GM19372 (cell line): ENCODE measurements at regions not wholly inside any gene's neighbourhood (a gene's known extent, or its start where the extent isn't known, plus 50 kb on each side); places are given as distances from the start of the nearest gene placed in this dataset.
"Not testable (repeated sequence)": the region's sequence is repeated elsewhere in the genome, so short reads cannot be mapped to it uniquely, and the experiment has no call there.

Experiments used
- ATAC-seq: cut with Tn5 transposase; IDR thresholded peaks from one replicate; pipeline ENCODE4 v1.9.1; 2021; ENCODE audit warnings: mild to moderate bottlenecking, low read depth, moderate library complexity; ENCODE audit not compliant: unreplicated experiment

DNA sequence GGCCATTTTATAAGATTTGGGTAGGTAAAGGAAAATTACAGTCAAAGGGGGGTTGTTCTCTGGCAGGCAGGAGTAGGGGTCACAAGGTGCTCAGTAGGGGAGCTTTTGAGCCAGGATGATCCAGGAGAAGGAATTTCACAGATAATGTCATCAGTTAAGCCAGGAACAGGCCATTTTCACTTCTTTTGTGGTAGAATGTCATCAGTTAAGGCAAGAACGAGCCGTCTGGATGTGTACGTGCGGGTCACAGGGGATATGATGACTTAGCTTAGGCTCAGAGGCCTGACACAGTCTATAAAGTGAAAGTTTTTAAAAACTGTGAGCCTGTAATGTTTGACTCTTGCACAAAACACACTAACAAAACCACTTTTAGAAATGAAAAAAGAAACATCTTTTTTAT lies 1371.3 kb upstream of the RAG2 start:
- ATAC-seq = not testable (repeated sequence)

GRCh38 chr11:37968148-37968547 lies 1370.1 kb upstream of the RAG2 start:
- no peak for ATAC-seq

- no peak for ATAC-seq
These were observed 1369.6 kb upstream of the RAG2 start for GRCh38 chr11:37967635-37968034.

DNA sequence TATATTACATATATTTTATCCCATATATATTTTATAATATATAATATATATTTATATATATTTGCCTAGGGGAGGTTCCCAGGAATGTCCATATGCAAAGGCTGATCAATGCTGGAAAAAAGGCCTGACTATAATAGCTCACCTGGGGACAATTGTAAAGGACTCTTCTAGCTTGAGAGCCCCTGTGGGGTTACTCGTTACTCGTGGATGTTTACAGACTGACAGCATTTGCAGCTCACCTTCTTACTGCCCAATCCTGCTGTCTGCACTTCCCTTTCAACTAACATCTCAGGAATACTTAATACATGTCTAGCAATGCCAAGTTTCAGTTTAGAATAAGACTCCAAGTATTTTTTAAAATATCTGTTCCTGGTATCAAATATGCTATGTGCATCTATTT lies 1365.4 kb upstream of the RAG2 start:
- no peak for ATAC-seq

GRCh38 chr11:37957717-37958116 lies 1359.7 kb upstream of the RAG2 start:
- no peak for ATAC-seq

DNA sequence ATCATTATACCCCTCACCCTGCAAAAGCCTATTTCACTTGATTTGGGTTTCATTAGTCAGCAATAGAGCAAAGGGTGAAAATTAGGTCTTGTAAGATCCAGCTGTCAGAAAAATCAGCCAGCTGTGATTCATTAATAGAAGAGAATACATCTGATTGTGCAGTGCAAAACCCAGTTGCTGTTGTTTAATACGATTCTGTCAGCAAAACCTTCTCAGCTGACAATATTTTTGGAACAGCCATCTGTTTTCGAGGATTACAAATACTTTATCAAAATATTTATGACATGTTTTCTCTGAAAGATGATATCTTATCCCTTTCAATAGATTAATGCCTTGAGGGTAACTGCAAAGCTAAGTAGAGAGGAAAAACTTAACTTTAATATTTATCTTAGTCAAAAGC lies 1354.0 kb upstream of the RAG2 start:
- ATAC-seq = no peak

GRCh38 chr11:37948258-37948657 lies 1350.2 kb upstream of the RAG2 start:
- no peak for ATAC-seq

DNA sequence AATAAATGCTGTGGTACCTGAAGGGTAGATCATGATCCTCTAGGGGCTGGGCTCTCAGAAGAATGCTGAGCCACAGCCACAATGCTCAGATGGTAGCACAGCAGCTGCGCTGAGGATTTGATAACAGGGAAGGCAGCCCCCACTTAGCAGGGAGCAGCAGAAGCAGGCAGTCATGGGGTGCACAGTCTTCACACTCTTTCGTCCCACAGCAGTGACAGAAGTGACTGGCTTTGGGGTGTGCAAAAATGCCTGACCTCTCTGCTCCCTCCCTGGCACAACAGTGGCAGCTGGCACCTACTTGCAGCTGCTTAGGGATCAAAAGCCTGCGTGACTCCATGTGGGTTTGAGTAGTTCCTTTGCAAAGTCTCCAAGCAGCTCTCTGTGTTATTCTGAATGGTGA lies 1349.8 kb upstream of the RAG2 start:
- ATAC-seq = no peak

DNA sequence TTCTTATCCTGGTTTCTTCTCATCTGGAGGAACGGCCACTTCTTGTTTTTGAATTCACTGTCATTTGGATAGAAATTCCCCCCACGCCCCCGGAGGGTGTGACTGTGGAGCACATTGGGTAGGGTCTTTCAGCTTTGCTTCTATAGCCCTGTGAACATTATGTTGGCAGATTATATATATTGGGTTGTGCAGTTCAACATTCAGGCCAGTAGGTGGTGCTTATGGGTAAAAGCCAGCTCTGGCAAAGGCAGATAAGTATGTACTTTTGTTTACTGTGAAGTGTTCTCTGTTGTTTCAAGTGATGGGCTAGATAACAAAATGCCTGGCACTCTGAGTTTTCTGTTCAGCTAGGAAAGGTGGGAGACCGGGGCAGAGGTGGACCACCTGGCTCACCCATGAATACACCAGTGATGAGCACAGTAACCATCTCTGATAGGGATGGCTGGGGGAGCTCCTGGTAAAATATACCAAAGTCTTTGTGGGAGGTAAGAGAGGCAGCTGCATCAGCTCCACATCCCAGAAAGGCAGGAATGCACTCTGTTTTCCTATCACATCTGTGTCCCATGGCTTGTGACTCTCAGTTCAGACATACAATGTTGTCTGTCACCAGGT lies 1348.2 kb upstream of the RAG2 start:
- ATAC-seq = peak; percentile 81

GRCh38 chr11:37942081-37942480 lies 1344.0 kb upstream of the RAG2 start:
- no peak for ATAC-seq

GRCh38 chr11:37929100-37929653 lies 1331.1 kb upstream of the RAG2 start:
- ATAC-seq = no peak

DNA sequence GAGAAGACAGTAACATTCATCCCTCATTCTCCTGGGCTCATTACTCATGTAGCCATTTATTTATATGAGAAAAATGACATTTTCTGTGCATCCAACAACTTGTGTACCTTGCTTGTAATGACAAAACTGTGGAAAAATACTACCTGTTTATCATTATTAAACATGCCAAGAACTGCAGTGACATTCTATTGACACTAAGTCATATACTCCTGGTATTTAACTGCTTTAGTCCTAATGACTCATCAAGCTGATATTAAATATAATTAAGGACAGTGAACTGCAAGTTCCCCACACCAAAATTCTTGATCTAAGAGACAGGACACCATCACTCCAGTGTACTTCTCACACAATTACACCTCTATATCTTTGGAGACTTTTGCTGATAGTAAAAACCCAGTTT lies 1328.7 kb upstream of the RAG2 start:
- ATAC-seq = no peak

GRCh38 chr11:37916331-37916730 lies 1318.3 kb upstream of the RAG2 start:
- no peak for ATAC-seq

DNA sequence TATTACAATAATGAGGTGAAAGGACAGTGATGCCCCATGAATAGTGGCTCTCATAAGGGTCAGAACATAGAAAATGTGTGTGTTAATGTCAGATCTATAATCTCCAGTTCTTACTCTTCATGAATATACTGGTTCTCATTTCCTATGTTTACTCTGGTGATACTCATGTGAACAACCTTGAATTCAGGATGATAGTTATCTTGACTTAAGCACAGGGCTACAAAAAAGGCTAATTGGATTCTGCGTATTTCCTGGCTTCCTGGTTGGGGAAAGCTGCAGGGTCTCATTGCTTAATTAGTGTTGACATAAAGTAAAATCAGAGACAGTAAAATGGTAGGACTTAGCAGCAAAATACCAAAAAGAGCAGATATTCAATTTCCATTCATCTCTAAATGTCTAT lies 1316.8 kb upstream of the RAG2 start:
- no peak for ATAC-seq

DNA sequence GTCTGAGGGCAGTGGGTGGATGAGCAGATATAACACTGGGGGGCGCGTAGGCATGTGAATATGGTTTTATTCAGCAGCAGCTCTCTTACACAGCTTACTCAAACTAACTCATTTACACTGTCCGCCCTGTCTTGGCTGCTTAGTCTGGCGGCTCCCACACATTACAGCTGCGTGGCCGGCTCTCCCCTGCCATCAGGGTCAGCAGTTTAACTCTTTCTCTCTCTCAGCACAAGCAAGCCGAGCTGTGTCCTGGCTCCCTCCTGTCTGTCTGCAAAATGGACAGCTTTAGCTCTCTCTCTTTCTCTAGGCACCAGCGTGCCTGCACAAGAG lies 1310.1 kb upstream of the RAG2 start:
- ATAC-seq = no peak

DNA sequence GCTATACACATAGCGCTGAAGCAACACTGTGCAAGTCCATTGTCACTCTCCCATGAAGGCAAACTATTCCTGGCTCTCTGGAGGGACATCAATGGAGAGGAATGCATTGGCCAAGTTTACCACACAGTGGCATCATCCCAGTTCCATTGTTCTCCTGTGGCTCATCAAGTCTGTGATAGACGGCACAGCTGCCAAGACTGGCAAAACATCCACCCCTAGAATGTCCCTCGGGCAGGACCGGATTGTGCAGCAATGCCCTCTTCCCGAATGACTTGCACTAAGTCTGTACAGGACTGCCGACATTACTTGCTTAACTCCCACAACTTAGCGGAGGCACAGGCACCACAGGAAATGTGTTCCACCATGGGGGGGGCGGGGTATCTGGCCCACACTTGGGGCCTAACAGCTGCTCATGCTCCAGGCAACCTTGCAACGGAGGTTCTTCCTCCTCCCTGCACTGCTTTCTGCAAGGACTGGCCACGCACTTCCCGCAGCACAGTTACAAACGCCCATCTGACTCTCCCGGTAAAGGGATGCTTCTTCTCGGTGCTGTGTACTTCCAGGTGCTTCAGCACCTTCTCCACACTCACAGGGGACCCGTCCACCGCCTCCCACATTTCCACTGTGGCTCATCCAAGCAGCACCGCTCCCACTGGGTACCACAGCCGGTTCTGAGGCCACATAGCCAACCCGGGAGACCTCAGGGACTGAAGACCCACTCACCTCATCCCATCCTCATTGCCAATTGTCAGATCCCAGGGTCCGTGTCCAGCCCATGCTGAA lies 1309.6 kb upstream of the RAG2 start:
- no peak for ATAC-seq

GRCh38 chr11:37905707-37906417 lies 1307.8 kb upstream of the RAG2 start:
- no peak for ATAC-seq

DNA sequence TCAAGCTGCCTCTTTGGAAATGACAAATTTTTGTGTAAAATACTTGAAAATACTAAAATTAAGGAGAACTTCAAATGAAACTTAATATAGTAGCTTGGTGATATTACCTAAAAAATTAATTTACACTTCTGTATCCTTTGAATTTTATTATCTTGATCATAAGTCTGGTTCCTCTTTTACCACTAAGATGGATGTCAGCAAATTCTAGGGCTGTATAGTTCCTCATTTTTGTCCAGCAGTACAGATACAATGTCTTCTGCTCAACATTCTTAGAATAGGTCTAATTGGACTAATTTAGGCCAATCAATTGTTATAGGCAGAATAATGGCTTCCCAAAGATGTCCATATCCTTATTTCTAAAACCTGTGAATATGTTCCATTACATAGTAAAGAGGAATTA lies 1298.0 kb upstream of the RAG2 start:
- ATAC-seq = no peak

GRCh38 chr11:37881741-37882140 lies 1283.7 kb upstream of the RAG2 start:
- ATAC-seq = no peak

- no peak for ATAC-seq
These were observed 1263.6 kb upstream of the RAG2 start for GRCh38 chr11:37861671-37862070.

- not testable (repeated sequence) for ATAC-seq
These were observed 1260.9 kb upstream of the RAG2 start for GRCh38 chr11:37858806-37859537.
